DND-41 (cell line): ENCODE measurements at regions not wholly inside any gene's neighbourhood (a gene's known extent, or its start where the extent isn't known, plus 50 kb on each side); places are given as distances from the start of the nearest gene placed in this dataset.

Source experiments
- CTCF ChIP-seq: IDR thresholded peaks from 2 replicates; pipeline ENCODE4 v1.5.1; 2012; ENCODE audit warnings: borderline replicate concordance, low read length, moderate library complexity, mild to moderate bottlenecking; ENCODE audit not compliant: poor library complexity, severe bottlenecking; ENCODE audit errors: extremely low read depth
- EZH2 ChIP-seq: IDR thresholded peaks from 3 replicates; pipeline ENCODE4 v1.6.1; 2012; ENCODE audit warnings: borderline replicate concordance, low read depth, mild to moderate bottlenecking, moderate library complexity, low read length, inconsistent platforms; ENCODE audit not compliant: severe bottlenecking

- no peak for TF ChIP-seq CTCF
- TF ChIP-seq EZH2 = no peak
Measured at GRCh38 chr10:118116715-118117449, 70.1 kb upstream of the RAB11FIP2 start.
